K562 (cell line): ENCODE measurements at regions not wholly inside any gene's neighbourhood (a gene's known extent, or its start where the extent isn't known, plus 50 kb on each side); places are given as distances from the start of the nearest gene placed in this dataset.

Experiments
- ATAC-seq: fragments of 200-7000 bp; cut with Tn5 transposase; 3 replicates; pipeline ENCODE4 v1.9.1; 2020; ENCODE audit warnings: moderate library complexity
- BruUV-seq: library from RNA; stranded (reverse); fragments of 400-500 nt; replicated peaks from 2 replicates; lab custom pipeline; 2021; lab: Mats Ljungman, UMichigan
- CTCF ChIA-PET: fragments of 300-600 bp; formaldehyde crosslinking; extraction: SDS; loops from one replicate; lab custom pipeline; 2021; ENCODE audit warnings: low intra/inter-chr PET ratio; lab: Yijun Ruan, JAX
- POLR2A ChIA-PET: fragments of 300-600, 350-650 bp; sonication (Branson Sonifier 250); formaldehyde crosslinking; extraction: SDS; loops from one replicate; lab custom pipeline; 2021; ENCODE audit warnings: antibody characterized with exemption, inconsistent platforms; lab: Yijun Ruan, JAX
- DNase-seq, 4 experiments: peaks; one replicate each; pipeline versions ENCODE4 v3.0.0 to v3.0.0-alpha.2; 2011 to 2018; ENCODE audit warnings: low spot score in 3 of 4, mixed read lengths in 3 of 4; ENCODE audit errors: extremely low read depth in 1 of 4
- FAIRE-seq: peaks from 2 replicates; lab custom pipeline; 2011; peaks lifted over from hg19 to GRCh38; lab: Jason Lieb, UNC
- H2AFZ ChIP-seq: 2 replicates; pipeline ENCODE4 v1.6.0; 2011; ENCODE audit warnings: low read depth, low read length, control low read depth, inconsistent platforms
- H3K27ac ChIP-seq: fragments of 200-600 bp; 3 replicates; pipeline ENCODE4 v1.8.0; 2011; ENCODE audit warnings: low read depth, mild to moderate bottlenecking, control low read depth, inconsistent platforms, low read length, moderate library complexity, mixed read lengths; ENCODE audit errors: extremely low read depth
- H3K27me3 ChIP-seq, 2 experiments: fragments of 300-600 bp in 1 of 2; 2 replicates in 1 of 2; 3 replicates in 1 of 2; pipeline versions ENCODE4 v1.6.0 to v1.8.0; 2011; ENCODE audit warnings: inconsistent platforms in 2 of 2, low read length in 2 of 2, mild to moderate bottlenecking in 1 of 2, mixed read lengths in 1 of 2, moderate library complexity in 1 of 2; ENCODE audit not compliant: control insufficient read depth in 2 of 2, insufficient read depth in 2 of 2
- H3K36me3 ChIP-seq: fragments of 300-600 bp; 3 replicates; pipeline ENCODE4 v1.8.0; 2011; ENCODE audit warnings: mild to moderate bottlenecking, low read length, inconsistent platforms; ENCODE audit not compliant: control insufficient read depth, insufficient read depth
- H3K4me1 ChIP-seq, 2 experiments: fragments of 200-600 bp in 1 of 2; replicated peaks in 1 of 2; 2 replicates in 1 of 2; 3 replicates in 1 of 2; pipeline versions ENCODE4 v1.5.1 to v1.8.0; 2011; ENCODE audit warnings: inconsistent platforms in 2 of 2, low read length in 2 of 2, mild to moderate bottlenecking in 1 of 2, mixed read lengths in 1 of 2, moderate library complexity in 1 of 2; ENCODE audit not compliant: control insufficient read depth in 2 of 2, insufficient read depth in 2 of 2
- H3K4me2 ChIP-seq: 2 replicates; pipeline ENCODE4 v1.6.1; 2011; ENCODE audit warnings: low read length, control low read depth, inconsistent platforms, mixed read lengths; ENCODE audit not compliant: insufficient read depth
- H3K4me3 ChIP-seq: fragments of 200-600 bp; sonication (generic), shearing (Covaris generic); 2 replicates; pipeline ENCODE4 v1.5.1; 2016; ENCODE audit warnings: control low read depth, inconsistent platforms
- H3K79me2 ChIP-seq: fragments of 200-600 bp; 3 replicates; pipeline ENCODE4 v1.8.0; 2011; ENCODE audit warnings: low read length, inconsistent platforms; ENCODE audit not compliant: control insufficient read depth, insufficient read depth
- H3K9ac ChIP-seq, 2 experiments: 2 replicates each; pipeline versions ENCODE4 v1.6.0 to v1.6.1; 2011; ENCODE audit warnings: low read depth in 2 of 2, low read length in 2 of 2, control low read depth in 1 of 2, inconsistent platforms in 1 of 2, mild to moderate bottlenecking in 1 of 2, mixed read lengths in 1 of 2; ENCODE audit not compliant: insufficient read depth in 1 of 2
- H3K9me1 ChIP-seq: one replicate; pipeline ENCODE4 v1.6.0; 2011; ENCODE audit warnings: inconsistent platforms, mild to moderate bottlenecking, low read length, moderate library complexity; ENCODE audit not compliant: control insufficient read depth, insufficient read depth
- H3K9me3 ChIP-seq: replicated peaks from 2 replicates; pipeline ENCODE4 v1.5.1; 2011; ENCODE audit warnings: low read depth, low read length, inconsistent platforms; ENCODE audit not compliant: control insufficient read depth, insufficient read depth
- H4K20me1 ChIP-seq: replicated peaks from 2 replicates; pipeline ENCODE4 v1.6.1; 2011; ENCODE audit warnings: low read length, inconsistent platforms, mixed read lengths; ENCODE audit not compliant: control insufficient read depth, insufficient read depth
- BRD4 ChIP-seq: fragments of 200-600 bp; sonication (generic); IDR thresholded peaks from 2 replicates; pipeline ENCODE4 v1.6.1; 2017; ENCODE audit warnings: inconsistent platforms
- GTF2A2 ChIP-seq: IDR thresholded peaks from 2 replicates; pipeline ENCODE4 v1.6.1; 2016; ENCODE audit warnings: mild to moderate bottlenecking, missing genetic modification characterization, missing compliant biosample characterization
- HEY1 ChIP-seq: fragments of 250-450 bp; sonication (Bioruptor Pico); IDR thresholded peaks from 2 replicates; pipeline ENCODE4 v1.5.0; 2020; ENCODE audit warnings: mild to moderate bottlenecking, moderate library complexity, borderline replicate concordance
- MYC ChIP-seq, 2 experiments: fragments of 250-450 bp in 1 of 2; sonication (Bioruptor Pico) in 1 of 2; IDR thresholded peaks; 2 replicates each; pipeline versions ENCODE4 v1.5.1 to v1.6.1; 2012 to 2021; ENCODE audit warnings: low read depth in 2 of 2, borderline replicate concordance in 1 of 2, improper control_type of control experiment in 1 of 2, low read length in 1 of 2, mild to moderate bottlenecking in 1 of 2, moderate library complexity in 1 of 2
- PPARD ChIP-seq: fragments of 250-450 bp; sonication (Bioruptor Pico); IDR thresholded peaks from 2 replicates; pipeline ENCODE4 v1.8.0; 2022; ENCODE audit warnings: inconsistent platforms, mild to moderate bottlenecking, moderate library complexity
- RAD21 ChIP-seq, 2 experiments: fragments of 250-450 bp in 1 of 2; fragments of 450-650 bp in 1 of 2; sonication (Bioruptor Pico) in 1 of 2; formaldehyde crosslinking in 1 of 2; IDR thresholded peaks in 1 of 2; conservative IDR thresholded peaks in 1 of 2; 2 replicates each; pipeline versions ENCODE4 v1.4.0 to v1.8.0; 2020 to 2022; ENCODE audit warnings: mild to moderate bottlenecking in 2 of 2, moderate library complexity in 1 of 2
- TEAD4 ChIP-seq, 2 experiments: sonication (generic) in 1 of 2; formaldehyde crosslinking in 1 of 2; IDR thresholded peaks; 2 replicates each; pipeline versions ENCODE4 v1.6.1 to v1.8.0; 2012 to 2022; ENCODE audit warnings: borderline replicate concordance in 1 of 2, inconsistent platforms in 1 of 2, low read length in 1 of 2, mild to moderate bottlenecking in 1 of 2, missing genetic modification reagents in 1 of 2
- YBX1 ChIP-seq: fragments of 450-650 bp; IDR thresholded peaks from 2 replicates; pipeline ENCODE4 v1.7.1; 2016; ENCODE audit warnings: mild to moderate bottlenecking
- ZNF124 ChIP-seq: sonication (generic); formaldehyde crosslinking; IDR thresholded peaks from 2 replicates; pipeline ENCODE4 v1.8.1; 2022; ENCODE audit warnings: missing genetic modification reagents
- WGBS: fragments of 100-300 bp; shearing (Covaris generic); methylation state at CpG from one replicate; pipeline ENCODE4 v1.1.6; 2016; ENCODE audit warnings: low coverage, mixed read lengths; ENCODE audit not compliant: insufficient coverage; ENCODE audit errors: missing lambda C conversion rate; 5-methylcytosine and 5-hydroxymethylcytosine counted together
- in situ Hi-C: fragments of 300-500 bp; cut with MboI; formaldehyde crosslinking; loops from 4 replicates; pipeline ENCODE4 v1.15.0; 2018; ENCODE audit warnings: inconsistent platforms, mixed read lengths
- intact Hi-C: fragments of 100-400 bp; cut with micrococcal nuclease; formaldehyde crosslinking; loops from 2 replicates; pipeline ENCODE4 v1.14.2; 2022
- TF ChIP-seq, protein P1 (sequence below): fragments of 200-800 bp; sonication (Bioruptor generic); IDR thresholded peaks from 2 replicates; pipeline ENCODE4 v1.6.1; 2016; ENCODE audit warnings: missing genetic modification characterization, missing compliant biosample characterization

DNA sequence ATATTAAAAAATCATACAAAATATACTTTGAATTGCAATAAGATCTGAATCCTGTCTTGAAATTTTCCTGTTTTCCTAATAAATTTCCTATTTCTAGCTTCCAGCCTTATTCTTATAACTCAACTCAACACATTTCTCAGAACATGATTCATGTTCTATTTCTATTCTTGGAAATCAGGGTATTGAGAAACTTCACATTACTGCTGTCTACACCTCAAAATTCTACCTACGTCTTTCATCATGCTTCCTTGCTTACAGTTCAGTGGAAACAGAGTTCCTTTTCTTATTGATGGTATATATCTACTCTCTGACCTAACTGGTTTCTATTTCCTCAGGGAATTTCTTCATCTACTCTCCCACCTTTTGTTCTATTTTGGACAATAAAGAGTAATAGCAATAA, 2139.0 kb downstream of the ARAP2 start (continued):
- TF ChIP-seq RAD21 (CRISPR knock-in tag; conservative IDR thresholded peaks at IDR 0.05 in 1 of 2, IDR thresholded peaks at IDR 0.05 in 1 of 2), result no peak

DNA sequence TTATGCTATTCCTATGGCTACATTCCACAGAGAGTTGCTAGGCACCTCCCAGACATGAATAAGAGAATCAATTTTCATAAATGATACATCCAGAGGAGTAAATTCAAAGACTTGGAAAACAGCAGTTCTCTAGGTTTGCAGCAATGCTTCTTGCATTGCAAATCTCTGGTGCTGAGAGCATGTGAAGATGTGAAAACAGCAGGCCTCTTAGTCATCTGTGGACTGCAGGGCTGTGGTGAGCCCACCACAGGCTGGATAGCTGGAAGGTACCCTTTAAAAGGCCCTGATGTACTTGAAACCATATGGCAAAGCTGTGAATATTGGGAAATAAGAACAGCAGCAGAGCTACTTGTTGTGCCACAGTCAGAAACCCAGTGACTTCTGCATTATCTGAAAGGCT, 2135.9 kb downstream of the ARAP2 start:
- FAIRE-seq (no peak), ATAC-seq (no peak), DNase-seq (no peak)
- Histone ChIP-seq H3K9me1 (no peaks in the 10 kb centered on the region), H3K4me1 (no peaks in the 10 kb centered on the region), H3K9ac (no peak overlapping the region), H3K27me3 (no peaks in the 10 kb centered on the region), H3K4me3 (no peak overlapping the region), H2AFZ (no peak overlapping the region), H3K36me3 (no peaks in the 10 kb centered on the region), H4K20me1 (no peaks in the 10 kb centered on the region), H3K9me3 (no peaks in the 10 kb centered on the region), H3K79me2 (no peaks in the 10 kb centered on the region), H3K27ac (no peak overlapping the region), H3K4me2 (no peak overlapping the region)
- CTCF ChIA-PET, result no interaction called here
- no peak for TF ChIP-seq PPARD (CRISPR knock-in tag)
- TF ChIP-seq TEAD4 (IDR thresholded peaks at IDR 0.05; ENCODE audit: low read length), result no peak
- TF ChIP-seq TEAD4 (CRISPR knock-in tag; IDR thresholded peaks at IDR 0.05; ENCODE audit: borderline replicate concordance), result no peak
- in situ Hi-C loops, result no loop called here
- POLR2A ChIA-PET, result no interaction called here
- BruUV-seq, result no TSS peak
- intact Hi-C loops, result no loop called here

DNA sequence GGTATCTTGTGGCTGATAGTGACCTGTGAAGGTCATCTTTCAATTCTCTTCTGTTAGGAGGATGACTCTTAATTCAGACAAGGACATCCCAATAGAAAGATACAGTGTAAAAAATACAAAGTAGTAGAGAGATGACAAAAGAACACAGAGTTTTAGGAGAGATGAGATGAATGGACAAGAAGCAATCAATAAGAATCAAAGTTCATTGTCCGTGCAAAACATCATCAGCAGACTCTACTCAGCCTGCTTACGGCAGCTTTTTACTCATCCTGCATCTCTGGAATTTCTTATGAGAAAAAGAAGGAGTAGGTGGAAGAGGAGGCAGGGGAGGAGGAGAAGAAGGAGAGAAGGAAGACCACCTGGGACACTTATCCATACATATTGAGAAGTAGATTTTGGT, 2131.7 kb downstream of the ARAP2 start:
- WGBS, result 11% methylated on average over 2 of the region's 2 CpGs
- no peak overlapping the region for H3K4me3 ChIP-seq
- H3K9me3 ChIP-seq, result no peaks in the 10 kb centered on the region
- no peaks in the 10 kb centered on the region for H3K79me2 ChIP-seq
- no TSS peak for BruUV-seq
- FAIRE-seq (no peak), DNase-seq (no peak), ATAC-seq (no peak)
- no peak overlapping the region for H3K9ac ChIP-seq
- no peak overlapping the region for H3K4me2 ChIP-seq
- in situ Hi-C loops (no loop called here), intact Hi-C loops (no loop called here)
- H3K9me1 ChIP-seq, result no peaks in the 10 kb centered on the region
- no peaks in the 10 kb centered on the region for H3K4me1 ChIP-seq
- H3K27ac ChIP-seq, result no peak overlapping the region
- H3K36me3 ChIP-seq, result no peaks in the 10 kb centered on the region
- no peaks in the 10 kb centered on the region for H4K20me1 ChIP-seq
- H2AFZ ChIP-seq, result no peak overlapping the region
- ChIA-PET POLR2A (no interaction called here), CTCF (no interaction called here)
- no peaks in the 10 kb centered on the region for H3K27me3 ChIP-seq
- TF ChIP-seq BRD4, result no peak
- TF ChIP-seq GTF2A2 (tag), result no peak
- TF ChIP-seq, protein P1, sequence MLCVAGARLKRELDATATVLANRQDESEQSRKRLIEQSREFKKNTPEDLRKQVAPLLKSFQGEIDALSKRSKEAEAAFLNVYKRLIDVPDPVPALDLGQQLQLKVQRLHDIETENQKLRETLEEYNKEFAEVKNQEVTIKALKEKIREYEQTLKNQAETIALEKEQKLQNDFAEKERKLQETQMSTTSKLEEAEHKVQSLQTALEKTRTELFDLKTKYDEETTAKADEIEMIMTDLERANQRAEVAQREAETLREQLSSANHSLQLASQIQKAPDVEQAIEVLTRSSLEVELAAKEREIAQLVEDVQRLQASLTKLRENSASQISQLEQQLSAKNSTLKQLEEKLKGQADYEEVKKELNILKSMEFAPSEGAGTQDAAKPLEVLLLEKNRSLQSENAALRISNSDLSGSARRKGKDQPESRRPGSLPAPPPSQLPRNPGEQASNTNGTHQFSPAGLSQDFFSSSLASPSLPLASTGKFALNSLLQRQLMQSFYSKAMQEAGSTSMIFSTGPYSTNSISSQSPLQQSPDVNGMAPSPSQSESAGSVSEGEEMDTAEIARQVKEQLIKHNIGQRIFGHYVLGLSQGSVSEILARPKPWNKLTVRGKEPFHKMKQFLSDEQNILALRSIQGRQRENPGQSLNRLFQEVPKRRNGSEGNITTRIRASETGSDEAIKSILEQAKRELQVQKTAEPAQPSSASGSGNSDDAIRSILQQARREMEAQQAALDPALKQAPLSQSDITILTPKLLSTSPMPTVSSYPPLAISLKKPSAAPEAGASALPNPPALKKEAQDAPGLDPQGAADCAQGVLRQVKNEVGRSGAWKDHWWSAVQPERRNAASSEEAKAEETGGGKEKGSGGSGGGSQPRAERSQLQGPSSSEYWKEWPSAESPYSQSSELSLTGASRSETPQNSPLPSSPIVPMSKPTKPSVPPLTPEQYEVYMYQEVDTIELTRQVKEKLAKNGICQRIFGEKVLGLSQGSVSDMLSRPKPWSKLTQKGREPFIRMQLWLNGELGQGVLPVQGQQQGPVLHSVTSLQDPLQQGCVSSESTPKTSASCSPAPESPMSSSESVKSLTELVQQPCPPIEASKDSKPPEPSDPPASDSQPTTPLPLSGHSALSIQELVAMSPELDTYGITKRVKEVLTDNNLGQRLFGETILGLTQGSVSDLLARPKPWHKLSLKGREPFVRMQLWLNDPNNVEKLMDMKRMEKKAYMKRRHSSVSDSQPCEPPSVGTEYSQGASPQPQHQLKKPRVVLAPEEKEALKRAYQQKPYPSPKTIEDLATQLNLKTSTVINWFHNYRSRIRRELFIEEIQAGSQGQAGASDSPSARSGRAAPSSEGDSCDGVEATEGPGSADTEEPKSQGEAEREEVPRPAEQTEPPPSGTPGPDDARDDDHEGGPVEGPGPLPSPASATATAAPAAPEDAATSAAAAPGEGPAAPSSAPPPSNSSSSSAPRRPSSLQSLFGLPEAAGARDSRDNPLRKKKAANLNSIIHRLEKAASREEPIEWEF, result no peak
- no peak for TF ChIP-seq YBX1
- TF ChIP-seq ZNF124 (CRISPR knock-in tag), result no peak
- TF ChIP-seq HEY1 (CRISPR knock-in tag), result no peak
- TF ChIP-seq MYC (IDR thresholded peaks at IDR 0.05; ENCODE audit: low read depth, low read length), result no peak
- TF ChIP-seq MYC (CRISPR knock-in tag; IDR thresholded peaks at IDR 0.05; ENCODE audit: borderline replicate concordance, low read depth), result no peak
